GM18861 (cell line): ENCODE measurements at regions not wholly inside any gene's neighbourhood (a gene's known extent, or its start where the extent isn't known, plus 50 kb on each side); places are given as distances from the start of the nearest gene placed in this dataset.

Experiments
- ATAC-seq: cut with Tn5 transposase; IDR thresholded peaks from one replicate; pipeline ENCODE4 v1.9.1; 2021; ENCODE audit not compliant: unreplicated experiment

DNA sequence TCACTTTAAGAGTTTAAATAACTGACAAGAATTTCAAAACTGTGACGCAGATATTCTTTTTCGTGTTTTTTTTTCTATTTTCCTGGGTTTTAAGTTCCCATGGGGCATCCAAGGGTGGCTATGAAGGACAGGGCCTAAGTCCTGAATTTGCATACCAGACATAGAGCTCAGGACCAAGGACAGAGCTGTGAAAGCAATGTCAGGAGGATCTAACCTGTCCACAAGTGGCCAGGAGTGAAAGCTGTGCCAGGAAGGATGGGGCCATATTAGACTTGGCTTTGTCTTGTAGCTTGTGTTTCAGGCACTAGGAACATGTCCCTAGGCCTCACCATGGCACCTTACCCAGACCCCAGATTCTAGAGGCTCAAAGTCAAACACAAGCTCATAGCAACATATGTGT is 289.4 kb upstream of the MIR17HG start:
- ATAC-seq = no peak

DNA sequence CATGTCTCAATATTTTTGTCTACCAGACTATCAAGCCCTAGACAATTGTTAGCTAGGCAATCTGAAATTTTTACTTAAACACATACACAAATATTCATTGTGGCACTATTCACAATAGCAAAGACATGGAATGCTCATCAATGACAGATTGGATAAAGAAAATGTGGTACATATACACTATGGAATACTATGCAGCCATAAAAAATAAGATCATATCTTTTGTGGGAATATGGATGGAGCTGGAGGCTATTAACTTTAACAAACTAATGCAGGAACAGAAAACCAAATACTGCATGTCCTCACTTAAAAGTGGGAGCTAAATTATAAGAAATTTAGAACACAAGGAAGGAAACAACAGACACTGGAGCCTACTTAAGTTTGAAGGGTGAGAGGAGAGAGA is 288.6 kb upstream of the MIR17HG start:
- no peak for ATAC-seq

DNA sequence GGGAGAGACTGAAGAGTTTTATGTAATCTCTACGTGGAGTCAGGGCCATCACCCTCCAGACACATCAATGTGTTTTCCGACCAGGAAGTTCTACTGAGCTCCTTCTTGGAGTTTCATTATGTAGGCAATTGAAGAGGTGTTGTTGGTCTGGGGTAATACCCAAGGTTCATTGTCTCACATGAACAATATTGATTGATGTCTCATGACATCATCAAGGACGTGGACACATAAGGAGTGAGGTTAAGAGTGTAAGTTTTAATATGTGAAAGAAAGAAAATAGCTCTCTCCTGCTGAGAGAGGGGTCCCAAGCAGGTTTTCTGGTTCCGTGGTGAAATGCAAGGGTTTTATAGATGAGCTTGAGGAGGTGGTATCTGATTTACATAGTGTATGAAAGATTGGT is 280.7 kb upstream of the MIR17HG start:
- no peak for ATAC-seq

DNA sequence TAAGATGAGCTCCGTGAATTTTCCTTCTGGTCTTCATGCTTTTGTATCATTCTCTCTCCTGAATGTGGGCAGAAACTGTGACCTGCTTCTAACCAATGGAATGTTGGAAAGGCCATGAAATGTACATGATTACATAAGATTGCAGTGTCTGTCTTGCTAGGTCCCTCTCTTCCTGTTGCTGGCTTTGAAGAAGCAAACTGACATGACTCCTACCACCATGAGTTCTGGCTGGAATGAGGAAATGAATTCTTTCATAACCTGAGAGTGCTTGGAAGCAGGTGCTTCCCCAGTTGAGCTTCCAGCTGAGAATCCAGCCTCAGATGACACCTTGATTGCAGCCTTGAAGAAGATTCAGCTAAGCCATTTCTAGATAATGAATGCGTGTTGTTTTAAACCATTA is 275.0 kb upstream of the MIR17HG start:
- no peak for ATAC-seq

DNA sequence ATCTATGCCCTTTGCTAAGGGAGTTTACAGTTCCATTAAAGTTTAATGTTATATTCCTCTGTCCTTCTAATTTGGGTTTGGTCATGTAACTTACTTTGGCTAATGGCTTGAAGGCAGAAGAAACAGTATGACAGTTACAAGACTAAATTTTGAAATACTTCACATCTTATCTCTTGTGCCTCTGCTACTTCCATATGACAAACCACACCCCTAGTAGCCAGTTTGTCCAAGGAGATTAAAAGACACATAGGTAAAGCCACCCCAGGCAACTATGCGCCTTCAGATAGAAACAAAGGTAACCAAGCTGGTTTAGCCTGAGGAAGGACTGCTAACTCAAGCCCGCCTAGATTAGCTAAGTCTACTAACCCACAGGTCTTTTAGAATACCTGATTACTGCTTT is 273.4 kb upstream of the MIR17HG start:
- no peak for ATAC-seq

DNA sequence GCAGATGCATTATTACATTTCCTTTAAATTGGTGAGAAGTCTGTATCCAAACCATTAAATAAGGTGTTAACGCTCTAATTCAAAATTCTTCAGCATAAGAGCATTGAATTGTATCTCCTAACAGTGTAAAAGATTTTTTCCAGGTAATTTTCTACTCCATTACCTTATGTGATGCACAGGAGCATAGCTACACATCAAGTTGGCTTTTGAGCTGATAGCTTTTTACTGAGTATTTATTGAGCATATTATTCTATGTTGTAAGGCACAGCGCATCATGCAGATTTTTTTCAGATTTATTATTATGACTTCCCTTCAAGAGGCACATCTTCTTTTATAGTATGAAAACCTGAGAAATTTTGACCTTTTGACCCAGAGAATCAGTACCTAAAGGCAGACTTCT is 270.7 kb upstream of the MIR17HG start:
- ATAC-seq = no peak

DNA sequence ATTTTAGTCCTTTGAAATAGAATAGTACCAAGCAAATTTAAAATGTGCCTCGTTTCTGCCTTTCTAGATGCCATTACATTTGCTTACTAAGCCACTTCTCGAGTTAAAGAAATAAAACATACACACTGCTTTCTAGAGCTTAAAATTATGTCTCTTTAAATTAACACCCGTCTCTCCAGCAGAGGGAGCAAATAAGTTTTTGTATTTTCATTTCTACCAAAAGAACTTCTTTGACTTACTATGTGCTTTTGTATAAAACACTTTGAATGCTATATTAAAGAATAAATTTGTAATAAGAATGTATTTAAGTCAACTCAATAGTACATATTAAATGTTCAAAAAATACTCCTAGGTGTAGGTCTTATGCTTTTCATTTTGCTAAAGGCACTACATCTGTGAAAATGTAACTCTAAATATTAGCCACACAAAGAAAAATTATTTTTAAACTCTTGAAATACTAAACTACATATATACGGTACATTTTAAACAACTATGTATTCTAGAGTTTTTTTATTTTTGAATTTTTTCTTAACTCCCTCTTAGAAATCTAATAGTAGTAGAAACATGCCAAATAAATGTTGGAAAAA is 269.3 kb upstream of the MIR17HG start:
- ATAC-seq = no peak

DNA sequence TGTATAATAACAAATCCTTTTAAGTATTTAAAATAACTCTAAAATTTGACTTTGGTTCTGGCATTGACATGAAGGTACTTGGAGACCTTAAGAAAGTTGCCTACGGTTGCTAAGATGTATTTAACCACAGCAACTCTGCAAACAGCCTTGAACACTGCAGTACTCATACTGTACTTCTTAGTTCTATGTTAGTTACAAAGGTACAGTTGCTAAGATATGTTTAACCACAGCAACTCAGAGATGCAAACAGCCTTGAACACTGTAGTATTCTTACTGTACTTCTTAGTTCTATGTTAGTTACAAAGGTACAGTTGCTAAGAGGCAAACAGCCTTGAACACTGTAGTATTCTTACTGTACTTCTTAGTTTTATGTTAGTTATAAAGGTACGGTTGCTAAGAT is 268.3 kb upstream of the MIR17HG start:
- no peak for ATAC-seq

DNA sequence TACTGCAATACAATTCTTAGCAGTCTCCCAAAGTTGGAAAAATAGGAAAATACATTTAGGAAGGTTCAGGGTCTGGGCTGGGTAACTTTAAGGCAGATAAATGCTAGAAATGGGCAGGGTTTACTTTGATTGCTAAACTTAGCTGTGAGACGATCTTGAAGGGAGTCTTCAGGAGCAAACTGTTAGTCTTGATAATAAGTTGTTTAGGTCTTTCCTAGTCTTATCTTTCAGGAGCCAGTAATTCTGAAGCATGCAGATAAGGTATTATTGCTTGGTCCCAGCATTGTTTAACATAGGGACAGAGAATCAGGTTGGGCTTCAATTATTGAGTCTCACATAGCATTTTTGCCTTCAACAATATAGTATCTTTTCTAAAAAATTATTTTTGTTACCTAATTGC is 262.4 kb upstream of the MIR17HG start:
- no peak for ATAC-seq

DNA sequence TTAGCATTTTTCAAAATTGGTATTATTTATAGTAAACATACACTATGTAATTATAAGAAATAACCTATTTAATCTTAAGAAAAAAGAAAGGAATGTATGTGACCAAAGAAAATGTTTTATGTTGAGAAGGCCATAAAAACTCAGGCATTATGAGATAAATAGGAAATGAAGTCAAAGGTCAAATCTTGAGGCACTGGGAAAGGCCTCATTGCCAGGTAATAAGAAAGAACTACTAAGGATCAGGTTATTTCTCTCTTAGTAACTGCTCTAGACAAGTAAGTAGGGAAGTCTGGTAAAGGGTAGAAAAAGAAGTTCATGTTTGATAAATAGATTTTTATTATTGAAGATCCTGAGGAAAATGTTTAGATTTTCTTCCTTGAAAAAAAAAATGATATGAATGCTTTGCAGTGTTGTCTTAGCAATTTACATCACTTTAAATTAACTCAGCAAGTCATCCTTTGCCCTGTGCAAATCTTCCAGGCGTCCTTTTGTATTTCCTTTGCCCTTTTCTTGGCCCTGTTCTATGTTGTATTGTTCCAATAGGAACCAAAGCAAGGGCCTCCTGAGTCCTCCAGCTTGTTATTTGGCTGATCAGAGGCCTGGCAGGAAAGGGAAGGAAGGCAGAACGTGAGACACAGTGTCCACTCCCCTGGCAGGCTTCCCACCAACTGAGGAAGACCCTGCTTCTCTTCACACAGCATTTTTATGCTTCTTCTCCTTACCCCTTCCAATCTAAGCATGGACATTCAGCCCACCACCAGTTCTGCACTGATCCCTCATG is 260.4 kb upstream of the MIR17HG start:
- no peak for ATAC-seq

DNA sequence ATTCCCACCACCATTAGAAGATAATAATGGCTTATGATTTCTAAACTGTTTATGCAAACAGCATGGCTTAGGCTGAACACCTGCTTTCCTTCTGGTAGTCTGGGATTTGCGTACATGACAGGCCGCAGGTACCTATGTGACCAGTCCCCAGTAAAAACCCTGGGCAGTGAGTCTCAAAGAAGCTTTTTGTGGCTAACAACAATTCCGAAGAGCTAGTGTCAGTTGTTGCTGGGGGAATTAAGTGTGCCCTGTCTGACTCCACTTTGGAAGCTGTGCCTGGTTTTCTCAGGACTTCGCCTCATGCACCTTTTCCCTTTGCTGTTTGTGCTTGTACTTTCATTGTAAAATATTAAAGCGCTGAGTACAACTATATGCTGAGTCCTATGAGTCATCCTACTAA is 250.2 kb upstream of the MIR17HG start:
- no peak for ATAC-seq

DNA sequence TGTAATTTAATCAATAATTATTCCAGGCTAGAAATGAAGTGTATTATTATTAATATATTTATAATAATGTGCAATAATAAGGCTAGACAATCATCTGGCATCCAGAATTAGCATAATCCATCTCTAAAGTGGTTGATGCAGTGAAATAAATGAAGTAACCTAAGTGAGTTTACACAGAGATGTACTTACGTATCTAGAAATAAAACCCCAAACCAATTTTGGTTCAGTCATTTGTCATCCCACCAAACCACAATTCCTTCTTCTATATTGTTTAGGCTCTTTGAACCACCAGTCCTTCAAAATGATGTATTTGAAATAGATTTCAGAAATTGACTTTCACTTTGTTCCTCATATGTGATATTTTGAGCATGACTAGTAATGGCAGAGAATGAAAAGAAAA is 247.6 kb upstream of the MIR17HG start:
- ATAC-seq = no peak

DNA sequence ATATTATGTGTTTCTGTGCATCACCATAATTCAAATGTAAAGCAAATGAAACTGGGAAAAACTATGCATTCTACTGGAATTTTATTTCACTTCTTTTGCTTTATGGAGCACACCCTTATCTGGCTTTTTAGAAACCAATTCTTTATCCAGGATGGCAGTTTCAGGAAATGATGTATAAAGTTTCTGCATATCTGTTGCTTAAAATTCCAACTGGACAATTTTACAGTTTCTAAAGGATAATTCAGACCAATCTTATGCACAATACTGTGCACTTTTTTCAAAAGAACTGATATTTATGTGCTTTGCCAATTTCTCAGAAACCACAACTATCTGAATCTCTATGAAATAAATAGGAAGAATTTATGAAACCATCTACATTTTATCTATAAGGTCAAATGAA is 246.5 kb upstream of the MIR17HG start:
- no peak for ATAC-seq

DNA sequence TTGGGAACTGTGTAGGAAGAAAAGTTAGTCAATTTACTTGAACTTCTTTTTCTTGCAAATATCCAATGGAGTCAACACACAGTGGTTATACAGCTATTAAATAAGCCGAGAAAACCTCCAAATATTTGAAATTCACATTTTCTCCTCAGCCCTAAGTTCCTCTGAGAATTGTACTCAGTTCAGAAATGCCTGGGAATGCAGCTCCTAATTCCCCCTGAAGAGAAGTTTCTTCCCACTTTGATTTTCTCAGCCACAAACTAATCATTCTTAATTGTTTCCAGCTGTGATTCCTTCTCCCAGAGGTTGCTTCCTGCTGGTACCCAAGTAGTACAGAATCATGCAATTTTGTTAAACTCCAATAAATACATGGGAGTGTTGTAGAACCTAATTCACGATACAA is 246.1 kb upstream of the MIR17HG start:
- no peak for ATAC-seq

DNA sequence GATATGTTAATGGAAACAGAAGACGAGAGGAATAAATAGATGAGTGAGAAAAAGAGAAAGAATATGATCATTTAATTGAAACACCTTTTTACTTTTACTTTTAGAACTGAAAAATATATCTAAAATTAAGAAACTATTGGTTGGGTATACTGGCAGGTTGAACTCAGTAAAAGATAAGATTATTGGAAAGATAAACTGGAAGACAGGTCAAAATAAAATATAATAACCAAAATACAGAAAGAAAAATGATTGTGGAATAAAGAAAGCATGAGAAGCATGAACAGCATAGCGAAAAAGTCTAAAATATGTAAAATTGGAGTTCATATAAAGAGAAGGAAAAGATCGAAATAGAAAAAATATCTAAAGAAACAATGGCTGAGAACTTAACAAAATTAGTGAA is 242.2 kb upstream of the MIR17HG start:
- ATAC-seq = no peak

DNA sequence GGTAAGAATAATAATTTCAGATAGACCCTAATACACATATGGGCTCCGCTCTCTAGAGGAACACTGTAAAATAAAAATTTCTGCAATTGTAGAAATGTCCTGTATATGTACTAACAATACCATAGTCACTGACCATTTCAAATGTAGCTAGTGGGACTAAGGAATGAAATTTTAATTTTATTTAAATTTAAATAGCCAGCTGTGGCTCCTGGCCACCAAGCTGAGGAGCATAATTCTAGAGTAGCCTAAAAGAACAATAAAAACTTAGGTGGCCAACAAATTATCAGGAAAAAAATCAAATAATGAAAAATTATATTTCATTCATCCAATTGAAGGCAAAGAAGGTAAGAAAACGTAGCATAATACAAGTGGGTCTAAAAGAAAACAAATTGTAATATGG is 240.9 kb upstream of the MIR17HG start:
- no peak for ATAC-seq

DNA sequence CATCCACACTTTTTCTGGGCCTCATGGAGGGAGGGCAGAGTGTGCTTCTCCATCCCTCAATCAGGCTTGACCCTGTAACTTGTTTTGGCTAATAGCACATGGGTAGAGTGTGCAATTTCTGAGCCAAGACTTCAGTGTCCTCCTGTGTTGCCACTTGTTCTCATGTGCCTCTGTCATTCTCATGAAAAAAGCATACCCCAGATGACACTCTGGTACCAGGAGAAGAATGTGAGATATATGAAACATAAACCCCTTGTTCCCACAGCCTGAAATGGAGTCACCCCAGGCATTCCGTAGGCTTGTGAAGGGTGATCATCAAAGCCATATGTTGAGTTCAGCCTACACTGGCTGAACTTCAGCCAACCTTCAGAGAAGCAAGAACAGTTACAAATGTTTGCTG is 239.2 kb upstream of the MIR17HG start:
- ATAC-seq = no peak

DNA sequence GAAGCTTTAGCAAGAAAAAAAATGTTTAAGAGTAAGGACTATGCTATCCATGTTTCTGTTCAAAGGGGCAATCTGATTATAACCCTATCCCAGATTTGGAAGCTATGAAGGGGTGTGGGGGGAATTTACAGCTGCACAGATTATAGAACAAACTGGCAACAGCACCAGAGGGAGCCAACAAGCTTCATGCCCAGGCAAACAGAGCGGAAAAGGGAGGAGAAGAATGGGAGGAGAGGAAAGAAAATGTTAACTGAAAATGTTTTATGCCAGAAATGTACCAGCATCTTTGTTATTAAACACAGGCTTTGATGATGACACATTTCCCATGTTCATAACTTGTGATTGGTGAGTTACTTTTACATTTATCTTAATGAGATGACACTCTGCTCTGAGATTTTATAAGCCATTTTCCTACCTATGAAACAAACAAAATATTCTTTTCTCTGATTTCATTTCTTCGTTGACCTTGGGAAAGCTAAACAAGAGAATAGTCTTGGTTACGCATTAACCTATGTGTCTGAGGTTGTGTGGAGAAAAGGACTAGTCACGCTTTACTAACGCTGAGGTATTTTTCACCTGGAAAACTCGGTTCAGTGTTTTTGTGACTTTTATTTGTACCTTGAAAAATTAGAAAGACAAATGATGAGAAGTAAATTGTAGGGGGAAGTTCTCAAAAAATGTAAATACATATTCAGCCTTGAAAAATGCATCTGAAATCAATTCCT is 235.8 kb upstream of the MIR17HG start:
- no peak for ATAC-seq

DNA sequence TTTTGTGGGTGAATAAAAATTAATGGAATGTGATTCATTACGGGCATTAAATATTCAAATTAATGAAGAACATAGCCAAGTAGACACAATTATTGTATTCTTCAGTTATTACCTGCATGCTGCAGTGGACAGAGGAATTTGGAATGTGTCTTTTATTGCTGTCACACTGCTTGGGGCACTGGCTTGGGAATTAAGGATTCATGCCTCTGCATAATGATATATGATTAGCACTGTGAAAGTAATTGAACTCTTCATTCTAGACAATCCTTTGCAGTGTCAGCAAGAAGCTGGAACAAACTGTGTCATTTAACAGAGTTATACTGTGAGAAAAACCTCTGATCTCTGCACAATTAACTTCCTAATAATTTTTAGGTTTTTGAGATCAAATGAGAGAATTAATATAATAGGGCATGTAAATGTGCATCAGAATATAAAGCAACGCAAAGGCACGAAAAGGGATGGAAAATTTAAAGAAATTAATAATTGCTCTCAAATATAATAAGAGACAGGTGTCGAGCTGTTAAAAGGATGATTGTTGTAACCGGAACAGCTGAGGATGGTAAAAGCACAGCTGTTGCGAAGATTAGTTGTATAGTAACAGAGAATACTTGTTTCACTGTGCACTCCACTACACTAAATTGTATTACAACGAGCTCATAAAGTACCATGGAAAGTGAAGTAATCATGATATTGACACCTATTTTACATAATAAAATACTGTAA is 235.1 kb upstream of the MIR17HG start:
- ATAC-seq = no peak

DNA sequence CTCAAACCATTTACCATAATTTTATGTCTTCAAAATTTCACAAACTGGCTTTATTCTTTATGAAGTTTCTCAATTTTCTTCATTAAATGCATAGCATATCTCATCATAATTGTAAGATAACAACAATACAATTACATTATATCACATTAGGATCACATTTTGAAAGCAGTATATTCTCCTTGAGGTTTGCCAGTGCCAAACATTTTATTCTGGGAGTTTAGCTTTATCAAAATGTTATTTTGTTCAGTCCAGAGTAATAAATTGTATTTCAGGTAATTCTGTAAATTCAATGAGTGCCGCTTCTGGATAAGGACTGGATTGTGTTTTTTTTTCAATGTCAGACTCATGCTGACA is 234.6 kb upstream of the MIR17HG start:
- ATAC-seq = no peak

DNA sequence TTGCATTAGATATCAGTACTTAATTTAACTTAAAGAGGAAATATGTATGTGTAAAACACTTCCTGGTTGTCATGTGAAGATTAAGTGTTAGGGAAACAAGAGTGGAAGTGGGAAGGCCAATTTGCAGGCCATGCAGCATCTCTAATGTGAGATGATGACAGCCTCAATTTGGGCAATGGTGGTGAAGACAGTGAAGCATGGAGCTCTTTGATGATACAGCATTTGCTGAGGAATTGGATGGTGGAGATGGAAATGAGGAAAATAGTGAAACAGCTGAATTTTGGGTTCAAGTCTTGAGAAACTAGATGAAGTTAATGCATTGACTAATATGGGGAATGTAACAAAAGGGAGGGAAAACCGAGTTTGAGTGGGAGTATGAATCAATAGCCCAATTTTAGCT is 231.7 kb upstream of the MIR17HG start:
- no peak for ATAC-seq

DNA sequence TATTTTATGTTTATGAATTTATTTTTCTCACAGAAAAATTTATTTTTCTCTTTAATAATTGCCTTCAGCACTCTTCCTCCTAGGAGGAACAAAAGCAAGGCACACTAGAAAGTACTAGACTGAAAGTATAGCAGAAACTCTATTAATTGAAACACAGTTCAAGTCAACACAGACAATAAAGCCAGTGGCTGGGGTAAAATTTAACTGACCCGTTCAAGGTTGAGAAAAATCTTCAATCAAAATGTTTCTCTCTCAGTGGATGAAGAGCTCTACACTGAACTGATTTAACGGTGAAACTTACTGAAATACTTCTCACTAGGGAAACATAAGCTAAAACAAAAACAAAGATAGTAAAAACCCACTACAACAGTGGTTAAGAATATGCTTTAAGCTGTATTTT is 230.1 kb upstream of the MIR17HG start:
- no peak for ATAC-seq
